ENCODE measurements at regions not wholly inside any gene's neighbourhood (a gene's known extent, or its start where the extent isn't known, plus 50 kb on each side); places are given as distances from the start of the nearest gene placed in this dataset.

- no peak overlapping the region for H2AFZ ChIP-seq (ENCODE audit: low read depth, low read length)
- ChIA-PET POLR2A (no interaction called here), CTCF (interaction anchor here (2.0 kb wide), 1 partner anchor 9 kb away, joined by 7 read pairs; no protein-coding TSS in a partner anchor)
- no peaks in the 10 kb centered on the region for H3K9me1 ChIP-seq (replicated peaks; ENCODE audit: control insufficient read depth, extremely low read depth, insufficient read depth, low read length)
- TF ChIP-seq JUN (IDR thresholded peaks at IDR 0.05; ENCODE audit: borderline replicate concordance, insufficient read depth, insufficient read length, low read depth) (no peak), FOS (IDR thresholded peaks at IDR 0.05; ENCODE audit: borderline replicate concordance, insufficient read depth, low read length) (no peak), CTCF (IDR thresholded peaks at IDR 0.05; ENCODE audit: extremely low read depth in 1 of 2, insufficient read depth in 1 of 2, low read depth in 1 of 2, low read length in 2 of 2) (no peak), GATA2 (IDR thresholded peaks at IDR 0.05; ENCODE audit: insufficient read depth, insufficient read length, low read depth, low read length) (no peak), MAX (IDR thresholded peaks at IDR 0.05; ENCODE audit: insufficient read depth, insufficient read length) (no peak), MYC (IDR thresholded peaks at IDR 0.05; ENCODE audit: low read depth, low read length) (no peak), EZH2 (IDR thresholded peaks at IDR 0.05; ENCODE audit: borderline replicate concordance, low read depth, low read length, severe bottlenecking) (no peak), POLR2AphosphoS5 (IDR thresholded peaks at IDR 0.05; ENCODE audit: insufficient read depth, low read depth, low read length) (no peak), POLR2A (IDR thresholded peaks at IDR 0.05; ENCODE audit: low read depth, low read length) (no peak)
- no peak overlapping the region for H3K4me2 ChIP-seq (ENCODE audit: insufficient read depth, low read length)
- no peak overlapping the region for H3K27ac ChIP-seq (ENCODE audit: insufficient read depth, low read depth, low read length)
- no peak for FAIRE-seq
- H3K4me3 ChIP-seq (replicated peaks in 1 of 3; ENCODE audit: insufficient read depth in 1 of 3, low read depth in 1 of 3, low read length in 3 of 3), result no peak overlapping the region
- DNase-seq (ENCODE audit: low read depth, low spot score), result no peak
- intact Hi-C loops (cut with micrococcal nuclease) (loop anchor here (10.0 kb wide), 1 partner anchor 165 kb away; no protein-coding TSS in a partner anchor), dilution Hi-C loops (cut with MboI; ENCODE audit: extremely low pct_ligation_motif_present, low sequenced_read_pairs) (no loop called here)
- no peaks in the 10 kb centered on the region for H3K79me2 ChIP-seq (ENCODE audit: control insufficient read depth, insufficient read depth, low read length)
- no peaks in the 10 kb centered on the region for H3K27me3 ChIP-seq (ENCODE audit: control insufficient read depth in 2 of 2, insufficient read depth in 2 of 2, low read length in 2 of 2)
- H3K9me3 ChIP-seq (replicated peaks; ENCODE audit: control insufficient read depth, insufficient read depth, low read length), result no peaks in the 10 kb centered on the region
- no peaks in the 10 kb centered on the region for H3K4me1 ChIP-seq (ENCODE audit: control insufficient read depth, extremely low read depth, insufficient read depth, low read length)
- H4K20me1 ChIP-seq (replicated peaks; ENCODE audit: control insufficient read depth, extremely low read depth, insufficient read depth, low read length), result no peaks in the 10 kb centered on the region
- H3K9ac ChIP-seq (replicated peaks; ENCODE audit: extremely low read depth, insufficient read depth, low read length), result no peak overlapping the region
- BruUV-seq (replicated peaks), result no TSS peak
- H3K36me3 ChIP-seq (ENCODE audit: control insufficient read depth in 2 of 2, extremely low read depth in 1 of 2, insufficient read depth in 2 of 2, low read length in 2 of 2), result no peaks in the 10 kb centered on the region
Measured at GRCh38 chr9:71479621-71480020, 288.7 kb downstream of the CEMIP2 start.

Data from endothelial cell of umbilical vein (primary cell).